Natural killer cell (primary cell): ENCODE measurements at regions not wholly inside any gene's neighbourhood (a gene's known extent, or its start where the extent isn't known, plus 50 kb on each side); places are given as distances from the start of the nearest gene placed in this dataset.

Experiments
- ATAC-seq, 3 donors: fragments of 150-1000 bp in 2 of 3; fragments of 200-7000 bp in 1 of 3; cut with Tn5 transposase; 1 replicate in 1 of 3; 2 replicates in 2 of 3; pipeline ENCODE4 v1.10.0; 2021; ENCODE audit warnings: mild to moderate bottlenecking in 2 of 3, moderate library complexity in 2 of 3
- DNase-seq, 2 donors: peaks; one replicate each; pipeline versions ENCODE4 v3.0.0 to v3.0.0-alpha.2; 2013 to 2021; ENCODE audit warnings: mixed read lengths in 1 of 2
- H3K27ac ChIP-seq: one replicate; pipeline ENCODE4 v1.5.1; 2013; ENCODE audit warnings: mild to moderate bottlenecking, low read length
- H3K27me3 ChIP-seq: one replicate; pipeline ENCODE4 v1.6.1; 2013; ENCODE audit warnings: low read length; ENCODE audit not compliant: control insufficient read depth, insufficient read depth
- H3K36me3 ChIP-seq: one replicate; pipeline ENCODE4 v1.6.1; 2013; ENCODE audit warnings: low read length; ENCODE audit not compliant: control insufficient read depth, insufficient read depth
- H3K4me1 ChIP-seq: one replicate; pipeline ENCODE4 v1.6.1; 2013; ENCODE audit warnings: low read length; ENCODE audit not compliant: control insufficient read depth, insufficient read depth
- H3K4me3 ChIP-seq: one replicate; pipeline ENCODE4 v1.5.1; 2013; ENCODE audit warnings: low read length
- H3K9me3 ChIP-seq: one replicate; pipeline ENCODE4 v1.6.1; 2013; ENCODE audit warnings: low read length; ENCODE audit not compliant: control insufficient read depth, insufficient read depth
- H3K27ac Mint-ChIP-seq, 2 donors: one replicate each; pipeline ENCODE4 v1.8.0; 2022; ENCODE audit warnings: mild to moderate bottlenecking in 2 of 2, mixed read lengths in 2 of 2, moderate library complexity in 1 of 2
- H3K27me3 Mint-ChIP-seq, 2 donors: one replicate each; pipeline ENCODE4 v1.8.0; 2022; ENCODE audit warnings: low read depth in 2 of 2, mixed read lengths in 2 of 2
- H3K36me3 Mint-ChIP-seq: one replicate; pipeline ENCODE4 v1.8.0; 2022; ENCODE audit warnings: mixed read lengths
- H3K4me1 Mint-ChIP-seq, 2 donors: one replicate each; pipeline ENCODE4 v1.8.0; 2022; ENCODE audit warnings: mixed read lengths in 2 of 2
- H3K4me3 Mint-ChIP-seq: one replicate; pipeline ENCODE4 v1.8.0; 2022; ENCODE audit warnings: mild to moderate bottlenecking, moderate library complexity, mixed read lengths
- H3K9me3 Mint-ChIP-seq, 2 donors: one replicate each; pipeline ENCODE4 v1.8.0; 2022; ENCODE audit warnings: mixed read lengths in 2 of 2
- WGBS: methylation state at CpG from one replicate; pipeline ENCODE4 v1.1.7; 2013; ENCODE audit warnings: missing lambda C conversion rate; ENCODE audit not compliant: insufficient coverage; 5-methylcytosine and 5-hydroxymethylcytosine counted together
- intact Hi-C: fragments of 100-400 bp; cut with micrococcal nuclease; formaldehyde crosslinking; loops from one replicate; pipeline ENCODE4 v1.14.2; 2022
- TF ChIP-seq, protein P1 (sequence below): fragments of 200-600 bp; IDR thresholded peaks from one replicate; pipeline ENCODE4 v1.8.0; 2022; ENCODE audit warnings: antibody characterized with exemption

DNA sequence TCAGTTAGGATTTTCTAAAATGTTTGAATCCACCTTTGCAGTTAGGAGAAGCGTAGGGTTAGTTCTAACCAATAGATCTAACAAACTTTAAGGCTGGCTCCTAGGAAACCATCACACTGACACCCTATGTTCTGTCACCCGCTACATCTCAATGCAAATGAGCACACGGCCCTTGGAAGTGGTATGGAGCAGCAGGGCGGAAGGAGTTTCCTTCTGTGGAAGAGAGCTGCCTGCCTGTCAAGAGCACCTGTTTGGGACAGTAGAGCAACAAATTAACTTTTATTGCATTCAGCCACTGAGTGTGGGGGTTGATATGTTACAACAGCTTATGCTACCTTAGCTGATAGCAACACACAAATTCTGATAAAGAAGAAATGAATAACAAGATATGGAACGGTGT lies 306.9 kb upstream of the RAB6C start:
- Mint-ChIP-seq H3K36me3 (no peaks in the 10 kb centered on the region), H3K27ac (no peak overlapping the region), H3K4me1 (no peaks in the 10 kb centered on the region), H3K27me3 (peaks cover 3 to 5% of the 10 kb centered on the region in 2 donors), H3K4me3 (no peak overlapping the region), H3K9me3 (no peaks in the 10 kb centered on the region)
- WGBS: 76% methylated on average over 5 of the region's 5 CpGs
- no peaks in the 10 kb centered on the region for H3K36me3 ChIP-seq
- ATAC-seq (no peak), DNase-seq (no peak)
- TF ChIP-seq, protein P1, sequence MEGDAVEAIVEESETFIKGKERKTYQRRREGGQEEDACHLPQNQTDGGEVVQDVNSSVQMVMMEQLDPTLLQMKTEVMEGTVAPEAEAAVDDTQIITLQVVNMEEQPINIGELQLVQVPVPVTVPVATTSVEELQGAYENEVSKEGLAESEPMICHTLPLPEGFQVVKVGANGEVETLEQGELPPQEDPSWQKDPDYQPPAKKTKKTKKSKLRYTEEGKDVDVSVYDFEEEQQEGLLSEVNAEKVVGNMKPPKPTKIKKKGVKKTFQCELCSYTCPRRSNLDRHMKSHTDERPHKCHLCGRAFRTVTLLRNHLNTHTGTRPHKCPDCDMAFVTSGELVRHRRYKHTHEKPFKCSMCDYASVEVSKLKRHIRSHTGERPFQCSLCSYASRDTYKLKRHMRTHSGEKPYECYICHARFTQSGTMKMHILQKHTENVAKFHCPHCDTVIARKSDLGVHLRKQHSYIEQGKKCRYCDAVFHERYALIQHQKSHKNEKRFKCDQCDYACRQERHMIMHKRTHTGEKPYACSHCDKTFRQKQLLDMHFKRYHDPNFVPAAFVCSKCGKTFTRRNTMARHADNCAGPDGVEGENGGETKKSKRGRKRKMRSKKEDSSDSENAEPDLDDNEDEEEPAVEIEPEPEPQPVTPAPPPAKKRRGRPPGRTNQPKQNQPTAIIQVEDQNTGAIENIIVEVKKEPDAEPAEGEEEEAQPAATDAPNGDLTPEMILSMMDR: no peak
- no peak overlapping the region for H3K4me3 ChIP-seq
- intact Hi-C loops: no loop called here
- no peak overlapping the region for H3K27ac ChIP-seq
- H3K27me3 ChIP-seq: no peaks in the 10 kb centered on the region
- no peaks in the 10 kb centered on the region for H3K9me3 ChIP-seq
- H3K4me1 ChIP-seq: no peaks in the 10 kb centered on the region

DNA sequence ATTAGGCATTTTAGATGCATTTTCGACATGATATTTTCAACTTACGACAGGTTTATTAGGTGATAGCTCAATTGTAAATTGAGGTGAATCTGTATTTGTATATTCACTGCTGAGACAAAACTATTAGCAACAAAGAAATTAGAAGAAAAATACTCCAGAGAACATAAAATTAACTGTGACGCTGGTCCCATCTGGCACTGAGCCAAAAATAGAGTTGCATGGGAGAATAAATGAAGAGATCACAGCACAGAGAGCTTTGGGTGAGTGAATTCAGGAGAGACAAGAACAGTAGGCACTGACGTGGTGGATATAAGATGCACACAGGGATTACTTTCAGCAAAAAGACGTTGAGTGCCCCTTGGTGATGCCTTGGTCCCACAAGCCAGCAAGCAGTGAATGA lies 306.2 kb upstream of the RAB6C start:
- Histone ChIP-seq H3K9me3 (no peaks in the 10 kb centered on the region), H3K27ac (no peak overlapping the region), H3K4me3 (no peak overlapping the region), H3K36me3 (no peaks in the 10 kb centered on the region), H3K4me1 (no peaks in the 10 kb centered on the region), H3K27me3 (no peaks in the 10 kb centered on the region)
- 80% methylated on average over 5 of the region's 5 CpGs for WGBS
- DNase-seq (no peak), ATAC-seq (no peak)
- intact Hi-C loops: no loop called here
- H3K27ac Mint-ChIP-seq: no peak overlapping the region
- TF ChIP-seq, protein P1: no peak
- H3K4me1 Mint-ChIP-seq: no peaks in the 10 kb centered on the region
- peaks cover 8 to 10% of the 10 kb centered on the region in 2 donors for H3K27me3 Mint-ChIP-seq
- H3K4me3 Mint-ChIP-seq: no peak overlapping the region
- H3K36me3 Mint-ChIP-seq: no peaks in the 10 kb centered on the region
- H3K9me3 Mint-ChIP-seq: no peaks in the 10 kb centered on the region

DNA sequence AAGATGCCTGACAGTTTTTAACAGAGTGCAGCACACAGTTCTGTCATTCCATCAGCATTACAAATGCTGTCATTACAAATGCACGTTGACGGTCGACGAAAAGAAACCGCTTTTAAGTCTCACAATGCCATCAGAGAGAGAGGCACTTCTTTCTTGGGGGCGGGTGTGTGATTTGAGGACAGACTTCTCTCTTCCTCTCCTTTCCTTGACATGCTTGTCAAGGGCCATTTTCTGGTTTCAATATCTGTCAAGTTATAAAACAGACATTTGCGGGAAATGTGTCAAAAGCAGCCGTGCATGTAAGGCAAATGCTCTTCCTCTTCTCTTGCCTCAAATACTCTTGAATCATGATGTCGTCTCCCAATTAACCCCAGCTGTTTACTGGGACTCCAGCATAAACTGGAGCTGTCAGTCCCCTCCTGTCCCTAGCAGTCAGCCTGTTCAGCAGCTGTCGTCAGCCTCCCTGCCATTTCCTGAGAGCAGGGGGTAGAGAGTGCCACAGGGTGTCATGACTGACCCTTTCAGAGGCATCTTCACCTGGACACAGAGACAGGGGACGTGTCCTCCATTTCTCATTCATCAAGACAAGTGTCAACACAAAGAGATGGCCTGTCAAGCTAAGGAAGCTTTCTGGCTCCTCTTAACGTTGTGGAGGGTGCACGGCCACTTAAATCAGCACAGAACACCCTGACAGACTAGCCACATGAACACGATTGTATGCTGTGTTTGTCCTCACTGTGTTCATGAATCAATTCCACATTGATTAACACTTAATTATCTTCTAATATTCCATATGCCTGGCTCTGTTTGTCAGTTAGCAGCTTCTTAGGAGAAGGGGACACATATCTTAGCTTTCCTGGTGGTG lies 305.4 kb upstream of the RAB6C start:
- H3K9me3 ChIP-seq: no peaks in the 10 kb centered on the region
- TF ChIP-seq, protein P1: no peak
- intact Hi-C loops: loop anchor here (2.0 kb wide), 1 partner anchor 17 kb away; no protein-coding TSS in a partner anchor
- no peak overlapping the region for H3K4me3 ChIP-seq
- H3K27ac ChIP-seq: no peak overlapping the region
- no peak overlapping the region for H3K27ac Mint-ChIP-seq
- no peaks in the 10 kb centered on the region for H3K4me1 Mint-ChIP-seq
- no peaks in the 10 kb centered on the region for H3K27me3 ChIP-seq
- ATAC-seq (no peak), DNase-seq (no peak)
- no peaks in the 10 kb centered on the region for H3K36me3 Mint-ChIP-seq
- no peak overlapping the region for H3K4me3 Mint-ChIP-seq
- peaks cover 8 to 10% of the 10 kb centered on the region in 2 donors for H3K27me3 Mint-ChIP-seq
- 62% methylated on average over 14 of the region's 14 CpGs for WGBS
- no peaks in the 10 kb centered on the region for H3K36me3 ChIP-seq
- H3K4me1 ChIP-seq: no peaks in the 10 kb centered on the region
- no peaks in the 10 kb centered on the region for H3K9me3 Mint-ChIP-seq

DNA sequence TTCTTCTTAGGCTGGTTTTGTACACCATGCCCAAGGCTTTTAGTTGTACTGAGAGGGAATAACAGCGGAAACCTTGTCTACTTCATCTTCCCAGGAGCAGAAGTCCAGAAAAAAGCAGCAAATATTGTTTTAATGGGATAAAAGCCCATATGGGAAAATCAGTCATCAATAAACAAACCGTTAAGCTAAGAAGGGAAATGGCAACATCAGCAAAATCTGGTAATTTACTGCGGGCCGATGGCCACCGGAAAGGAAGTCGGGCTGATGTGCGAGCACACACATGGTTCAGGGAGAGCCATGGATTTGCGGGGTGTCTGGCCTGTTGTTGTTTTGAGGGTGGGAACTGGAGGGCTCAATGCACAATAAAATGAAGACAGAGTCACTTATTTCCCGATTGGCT lies 300.7 kb upstream of the RAB6C start:
- no peak overlapping the region for H3K27ac ChIP-seq
- ATAC-seq (no peak), DNase-seq (no peak)
- peaks cover 8 to 10% of the 10 kb centered on the region in 2 donors for H3K27me3 Mint-ChIP-seq
- H3K27me3 ChIP-seq: no peaks in the 10 kb centered on the region
- H3K4me3 Mint-ChIP-seq: no peak overlapping the region
- no peaks in the 10 kb centered on the region for H3K9me3 Mint-ChIP-seq
- intact Hi-C loops: no loop called here
- no peak overlapping the region for H3K27ac Mint-ChIP-seq
- H3K36me3 Mint-ChIP-seq: no peaks in the 10 kb centered on the region
- TF ChIP-seq, protein P1: no peak
- H3K36me3 ChIP-seq: no peaks in the 10 kb centered on the region
- H3K4me1 Mint-ChIP-seq: no peaks in the 10 kb centered on the region
- WGBS: 91% methylated on average over 9 of the region's 9 CpGs
- H3K9me3 ChIP-seq: no peaks in the 10 kb centered on the region
- H3K4me1 ChIP-seq: no peaks in the 10 kb centered on the region
- no peak overlapping the region for H3K4me3 ChIP-seq
